ENCODE measurements at regions not wholly inside any gene's neighbourhood (a gene's known extent, or its start where the extent isn't known, plus 50 kb on each side); places are given as distances from the start of the nearest gene placed in this dataset.

GRCh38 chr14:47993883-47994282, 318.5 kb upstream of the MDGA2 start:
- H3K4me3 ChIP-seq (replicated peaks; ENCODE audit: low read depth, low read length) = no peak overlapping the region
- TF ChIP-seq, protein P1, sequence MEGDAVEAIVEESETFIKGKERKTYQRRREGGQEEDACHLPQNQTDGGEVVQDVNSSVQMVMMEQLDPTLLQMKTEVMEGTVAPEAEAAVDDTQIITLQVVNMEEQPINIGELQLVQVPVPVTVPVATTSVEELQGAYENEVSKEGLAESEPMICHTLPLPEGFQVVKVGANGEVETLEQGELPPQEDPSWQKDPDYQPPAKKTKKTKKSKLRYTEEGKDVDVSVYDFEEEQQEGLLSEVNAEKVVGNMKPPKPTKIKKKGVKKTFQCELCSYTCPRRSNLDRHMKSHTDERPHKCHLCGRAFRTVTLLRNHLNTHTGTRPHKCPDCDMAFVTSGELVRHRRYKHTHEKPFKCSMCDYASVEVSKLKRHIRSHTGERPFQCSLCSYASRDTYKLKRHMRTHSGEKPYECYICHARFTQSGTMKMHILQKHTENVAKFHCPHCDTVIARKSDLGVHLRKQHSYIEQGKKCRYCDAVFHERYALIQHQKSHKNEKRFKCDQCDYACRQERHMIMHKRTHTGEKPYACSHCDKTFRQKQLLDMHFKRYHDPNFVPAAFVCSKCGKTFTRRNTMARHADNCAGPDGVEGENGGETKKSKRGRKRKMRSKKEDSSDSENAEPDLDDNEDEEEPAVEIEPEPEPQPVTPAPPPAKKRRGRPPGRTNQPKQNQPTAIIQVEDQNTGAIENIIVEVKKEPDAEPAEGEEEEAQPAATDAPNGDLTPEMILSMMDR (IDR thresholded peaks at IDR 0.05; ENCODE audit: low read depth, low read length, missing control alignments) = no peak
- no peak for DNase-seq (ENCODE audit: extremely low read depth, low read depth)

GRCh38 chr14:47988175-47988574, 312.8 kb upstream of the MDGA2 start:
- H3K4me3 ChIP-seq (replicated peaks; ENCODE audit: low read depth, low read length) = no peak overlapping the region
- no peak for DNase-seq (ENCODE audit: extremely low read depth, low read depth)
- TF ChIP-seq, protein P1 (IDR thresholded peaks at IDR 0.05; ENCODE audit: low read depth, low read length, missing control alignments) = no peak

DNA sequence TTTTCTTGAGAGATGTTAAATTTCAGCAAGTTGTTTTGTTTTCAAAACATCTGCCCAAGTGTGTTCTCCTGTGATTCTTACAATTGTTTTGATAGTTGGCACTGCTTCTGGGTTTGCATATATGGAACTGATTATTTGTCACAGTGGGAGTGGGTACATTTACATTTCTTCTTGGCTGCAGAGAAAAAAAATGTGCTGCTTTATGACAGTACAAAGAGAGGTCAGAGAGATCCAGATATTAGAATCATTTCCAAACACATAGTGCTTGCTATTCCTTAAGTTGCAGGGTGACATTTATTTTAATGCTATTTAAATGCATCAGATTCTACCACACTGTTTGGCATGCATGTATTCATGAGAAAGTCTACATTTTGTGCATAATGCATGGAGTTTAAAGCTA, 303.5 kb upstream of the MDGA2 start:
- DNase-seq (ENCODE audit: extremely low read depth, low read depth) = no peak
- TF ChIP-seq, protein P1 (IDR thresholded peaks at IDR 0.05; ENCODE audit: low read depth, low read length, missing control alignments) = no peak
- no peak overlapping the region for H3K4me3 ChIP-seq (replicated peaks; ENCODE audit: low read depth, low read length)

DNA sequence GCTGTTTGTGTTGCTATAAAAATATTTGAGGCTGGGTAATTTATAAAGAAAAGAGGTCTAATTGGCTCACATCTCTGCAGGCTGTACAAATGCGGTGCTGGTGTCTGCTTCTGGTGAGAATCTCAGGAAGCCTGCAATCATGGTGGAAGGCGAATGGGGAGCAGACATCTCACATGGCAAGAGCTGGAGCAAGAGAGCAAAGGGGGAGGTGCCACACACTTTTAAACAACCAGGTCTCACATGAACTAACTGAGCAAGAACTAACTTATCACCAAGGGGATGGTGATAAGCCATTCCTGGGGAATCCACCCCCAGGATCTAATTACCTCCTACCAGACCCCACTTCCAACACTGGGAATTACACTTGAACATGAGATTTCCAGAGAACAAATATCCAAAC, 300.7 kb upstream of the MDGA2 start:
- no peak for DNase-seq (ENCODE audit: extremely low read depth, low read depth)
- TF ChIP-seq, protein P1 (IDR thresholded peaks at IDR 0.05; ENCODE audit: low read depth, low read length, missing control alignments) = no peak
- H3K4me3 ChIP-seq (replicated peaks; ENCODE audit: low read depth, low read length) = no peak overlapping the region

GRCh38 chr14:47966076-47966810, 290.8 kb upstream of the MDGA2 start:
- H3K4me3 ChIP-seq (replicated peaks; ENCODE audit: low read depth, low read length) = no peak overlapping the region
- TF ChIP-seq, protein P1 (IDR thresholded peaks at IDR 0.05; ENCODE audit: low read depth, low read length, missing control alignments) = no peak
- DNase-seq (ENCODE audit: extremely low read depth, low read depth) = no peak

GRCh38 chr14:47961634-47962033, 286.2 kb upstream of the MDGA2 start:
- DNase-seq (ENCODE audit: extremely low read depth, low read depth) = no peak
- TF ChIP-seq, protein P1 (IDR thresholded peaks at IDR 0.05; ENCODE audit: low read depth, low read length, missing control alignments) = no peak
- H3K4me3 ChIP-seq (replicated peaks; ENCODE audit: low read depth, low read length) = no peak overlapping the region

- no peak for DNase-seq (ENCODE audit: extremely low read depth, low read depth)
- H3K4me3 ChIP-seq (replicated peaks; ENCODE audit: low read depth, low read length) = no peak overlapping the region
- TF ChIP-seq, protein P1 (IDR thresholded peaks at IDR 0.05; ENCODE audit: low read depth, low read length, missing control alignments) = no peak
Observed at GRCh38 chr14:47959740-47960139, 284.3 kb upstream of the MDGA2 start.
